Neutrophil (primary cell): ENCODE measurements at regions not wholly inside any gene's neighbourhood (a gene's known extent, or its start where the extent isn't known, plus 50 kb on each side); places are given as distances from the start of the nearest gene placed in this dataset.

Experiments used
- H3K27ac ChIP-seq: fragments of 200-600 bp; sonication (generic); 2 replicates; pipeline ENCODE4 v1.5.1; 2016; ENCODE audit warnings: mild to moderate bottlenecking, moderate library complexity
- H3K27me3 ChIP-seq: fragments of 200-600 bp; sonication (generic); 2 replicates; pipeline ENCODE4 v1.6.0; 2016; ENCODE audit warnings: mild to moderate bottlenecking
- H3K36me3 ChIP-seq: fragments of 200-600 bp; sonication (generic); 2 replicates; pipeline ENCODE4 v1.5.1; 2017
- H3K4me1 ChIP-seq, 2 experiments: fragments of 200-600 bp in 1 of 2; sonication (generic) in 1 of 2; 1 replicate in 1 of 2; 2 replicates in 1 of 2; pipeline versions ENCODE4 v1.5.1 to v1.6.1; 2013 to 2016; ENCODE audit warnings: low read depth in 1 of 2, low read length in 1 of 2, mild to moderate bottlenecking in 1 of 2, moderate library complexity in 1 of 2; ENCODE audit not compliant: control insufficient read depth in 1 of 2, insufficient read depth in 1 of 2
- H3K4me3 ChIP-seq, 2 experiments: fragments of 200-600 bp in 1 of 2; sonication (generic) in 1 of 2; 1 replicate in 1 of 2; 2 replicates in 1 of 2; pipeline ENCODE4 v1.5.1; 2013 to 2016; ENCODE audit warnings: low read depth in 1 of 2, low read length in 1 of 2, mild to moderate bottlenecking in 1 of 2, moderate library complexity in 1 of 2
- H3K9me3 ChIP-seq: fragments of 200-600 bp; sonication (generic); 2 replicates; pipeline ENCODE4 v1.5.1; 2016
- CTCF ChIP-seq: fragments of 200-600 bp; sonication (generic); IDR thresholded peaks from 2 replicates; pipeline ENCODE4 v1.5.1; 2016; ENCODE audit warnings: antibody characterized with exemption

GRCh38 chr11:128181984-128182383 lies 405.4 kb downstream of the ETS1 start:
- no peaks in the 10 kb centered on the region for H3K27me3 ChIP-seq
- no peaks in the 10 kb centered on the region for H3K4me1 ChIP-seq
- H3K27ac ChIP-seq: no peak overlapping the region
- no peaks in the 10 kb centered on the region for H3K36me3 ChIP-seq
- no peak overlapping the region for H3K4me3 ChIP-seq
- no peaks in the 10 kb centered on the region for H3K9me3 ChIP-seq
- TF ChIP-seq CTCF: no peak

GRCh38 chr11:128181088-128181480 lies 406.3 kb downstream of the ETS1 start:
- Histone ChIP-seq H3K27me3 (no peaks in the 10 kb centered on the region), H3K9me3 (no peaks in the 10 kb centered on the region), H3K4me3 (no peak overlapping the region), H3K36me3 (no peaks in the 10 kb centered on the region), H3K4me1 (no peaks in the 10 kb centered on the region), H3K27ac (no peak overlapping the region)
- TF ChIP-seq CTCF: no peak

GRCh38 chr11:128180441-128181087 lies 406.8 kb downstream of the ETS1 start:
- no peak overlapping the region for H3K4me3 ChIP-seq
- no peaks in the 10 kb centered on the region for H3K9me3 ChIP-seq
- H3K36me3 ChIP-seq: no peaks in the 10 kb centered on the region
- no peaks in the 10 kb centered on the region for H3K4me1 ChIP-seq
- no peaks in the 10 kb centered on the region for H3K27me3 ChIP-seq
- TF ChIP-seq CTCF: no peak
- no peak overlapping the region for H3K27ac ChIP-seq

- no peak for TF ChIP-seq CTCF
- Histone ChIP-seq H3K4me3 (no peak overlapping the region), H3K27ac (no peak overlapping the region), H3K27me3 (no peaks in the 10 kb centered on the region), H3K36me3 (no peaks in the 10 kb centered on the region), H3K9me3 (no peaks in the 10 kb centered on the region), H3K4me1 (no peaks in the 10 kb centered on the region)
These were observed 407.8 kb downstream of the ETS1 start for GRCh38 chr11:128179512-128179911.

- no peaks in the 10 kb centered on the region for H3K27me3 ChIP-seq
- H3K4me3 ChIP-seq: no peak overlapping the region
- H3K36me3 ChIP-seq: no peaks in the 10 kb centered on the region
- H3K9me3 ChIP-seq: no peaks in the 10 kb centered on the region
- H3K27ac ChIP-seq: no peak overlapping the region
- no peaks in the 10 kb centered on the region for H3K4me1 ChIP-seq
- TF ChIP-seq CTCF: no peak
These were observed 408.3 kb downstream of the ETS1 start for GRCh38 chr11:128179039-128179438.
